ENCODE measurements at regions not wholly inside any gene's neighbourhood (a gene's known extent, or its start where the extent isn't known, plus 50 kb on each side); places are given as distances from the start of the nearest gene placed in this dataset.
"Not testable (repeated sequence)": the region's sequence is repeated elsewhere in the genome, so short reads cannot be mapped to it uniquely, and the experiment has no call there.

DNA sequence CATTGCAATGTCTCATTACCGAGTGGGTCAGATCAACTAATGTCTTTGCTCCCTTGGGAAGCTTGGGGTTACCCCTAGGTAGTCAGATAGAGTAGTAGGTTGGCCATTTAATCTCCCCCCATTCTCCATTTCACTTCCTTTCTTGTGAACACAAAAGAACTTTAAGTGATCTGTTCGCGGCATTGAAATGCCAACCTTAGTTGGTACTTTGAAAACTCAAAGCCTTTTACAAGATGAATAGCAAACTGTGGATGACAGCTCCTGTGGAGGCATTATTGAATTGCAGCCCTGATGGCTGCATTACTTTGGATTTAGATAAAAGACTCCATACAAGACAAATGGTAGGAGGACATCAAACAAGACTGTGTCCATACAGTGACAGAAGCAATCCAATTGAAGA, 469.1 kb downstream of the GBA3 start:
- DNase-seq: no peak

DNA sequence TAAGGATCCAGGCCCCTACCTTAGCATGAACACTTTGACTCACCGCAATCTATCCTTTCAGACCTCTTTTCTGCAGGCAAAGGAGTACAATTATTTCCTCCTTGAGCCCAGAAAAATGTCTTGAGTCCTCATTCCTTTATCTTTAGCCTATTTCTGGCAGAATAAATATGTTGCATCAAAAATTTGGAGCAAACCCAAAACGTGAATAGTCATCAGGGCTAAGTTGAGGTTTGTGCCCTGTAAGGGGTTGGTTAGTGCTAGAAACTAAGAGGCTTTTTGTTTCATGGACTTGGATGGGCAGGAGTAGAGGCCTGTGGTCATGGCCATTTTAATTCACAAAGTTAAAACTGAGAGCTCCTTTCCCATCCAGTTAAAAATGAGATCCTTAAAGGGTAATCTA, 460.3 kb downstream of the GBA3 start:
- no peak for DNase-seq

DNA sequence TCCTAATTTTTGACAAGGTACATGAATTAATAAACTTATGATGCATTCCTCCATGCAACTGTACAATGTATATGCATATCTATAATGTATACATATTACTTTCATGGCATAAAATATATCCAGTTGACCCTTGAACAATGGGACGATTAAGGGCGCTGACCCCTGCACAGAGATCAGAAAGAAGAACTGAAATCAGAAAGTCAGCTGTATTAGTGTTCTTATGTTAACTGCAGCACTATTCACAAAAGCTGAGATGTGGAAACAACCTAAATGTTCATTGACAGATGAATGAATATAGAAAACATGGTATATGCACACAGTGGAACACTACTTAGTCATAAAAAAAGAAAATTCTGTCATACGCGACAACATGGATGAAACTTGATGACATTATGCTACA, 457.1 kb downstream of the GBA3 start:
- no peak for DNase-seq

DNA sequence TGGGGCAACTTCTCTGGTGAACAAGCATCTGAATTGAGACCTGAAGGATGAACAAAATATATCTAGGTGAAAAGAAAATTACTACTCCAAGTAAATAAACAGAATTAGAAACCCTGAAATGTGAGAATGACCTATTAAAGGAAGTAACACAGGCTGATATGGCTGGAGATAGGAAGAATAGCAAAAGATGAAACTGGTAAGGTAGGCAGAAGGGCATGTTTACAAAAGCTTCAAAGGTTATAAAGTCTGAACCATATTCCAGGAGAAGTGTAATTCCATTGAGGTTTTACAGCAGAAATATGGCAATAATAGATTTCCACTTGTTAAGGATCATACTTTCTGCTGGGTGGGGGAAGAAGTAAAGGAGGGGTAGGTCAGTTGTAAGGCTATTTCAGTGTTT, 452.0 kb downstream of the GBA3 start:
- DNase-seq: no peak

DNA sequence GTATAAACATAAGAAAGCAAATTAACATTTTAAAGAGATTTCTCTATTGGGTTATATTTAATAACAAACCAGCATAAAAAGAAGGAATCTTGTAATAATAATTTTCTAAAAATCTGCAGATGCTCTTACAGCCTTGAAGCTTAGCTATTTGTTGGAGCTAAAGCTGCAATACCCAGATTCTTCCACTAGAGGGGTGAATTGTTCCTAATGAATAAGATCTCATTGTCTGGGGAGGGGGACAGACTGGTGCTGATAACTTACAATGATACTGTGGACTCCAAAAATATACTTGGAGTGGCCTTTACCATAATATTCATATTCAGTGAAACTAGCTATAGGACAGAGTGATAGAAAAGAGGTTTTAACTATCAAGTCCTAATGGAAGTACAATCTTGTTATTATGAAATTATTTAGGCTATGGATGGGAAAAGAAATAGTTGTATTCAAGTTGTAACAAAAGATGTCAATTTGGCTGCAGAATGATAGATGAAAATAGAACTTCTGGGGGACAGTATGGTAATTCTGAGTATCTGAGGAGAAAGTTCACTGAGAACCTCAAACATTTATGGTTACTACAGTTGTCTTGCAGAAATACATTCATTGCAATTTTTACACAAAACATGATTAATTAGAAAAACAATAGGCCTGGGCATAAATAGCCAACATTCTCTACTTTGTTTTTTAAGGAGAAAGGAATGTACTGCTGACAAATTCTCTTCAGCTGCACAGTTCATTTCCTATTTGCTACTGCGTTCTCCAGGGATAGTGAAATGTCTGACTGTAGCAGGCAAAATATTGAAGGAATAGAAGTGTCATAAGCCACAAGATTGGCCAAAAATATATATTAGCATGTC, 443.3 kb downstream of the GBA3 start:
- DNase-seq: peak; percentile 60

DNA sequence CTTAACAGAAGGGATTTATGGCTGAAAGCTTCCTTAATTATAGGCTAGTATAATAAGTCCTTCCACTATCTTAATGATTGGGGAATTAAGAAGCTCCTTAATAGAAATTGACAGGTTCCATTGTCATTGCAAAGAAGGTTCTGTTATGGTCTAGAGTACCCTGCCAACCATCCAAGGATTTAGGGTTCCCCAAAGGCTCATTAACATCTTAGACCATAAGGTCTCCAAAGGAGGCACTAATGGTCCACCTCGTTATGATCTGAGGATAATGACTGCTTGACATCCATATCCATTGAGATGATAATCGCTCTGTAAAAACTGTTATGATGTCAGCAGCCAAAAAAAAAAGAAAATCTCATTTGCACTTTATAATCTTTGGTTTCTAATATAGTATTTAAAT, 441.6 kb downstream of the GBA3 start:
- DNase-seq: no peak

DNA sequence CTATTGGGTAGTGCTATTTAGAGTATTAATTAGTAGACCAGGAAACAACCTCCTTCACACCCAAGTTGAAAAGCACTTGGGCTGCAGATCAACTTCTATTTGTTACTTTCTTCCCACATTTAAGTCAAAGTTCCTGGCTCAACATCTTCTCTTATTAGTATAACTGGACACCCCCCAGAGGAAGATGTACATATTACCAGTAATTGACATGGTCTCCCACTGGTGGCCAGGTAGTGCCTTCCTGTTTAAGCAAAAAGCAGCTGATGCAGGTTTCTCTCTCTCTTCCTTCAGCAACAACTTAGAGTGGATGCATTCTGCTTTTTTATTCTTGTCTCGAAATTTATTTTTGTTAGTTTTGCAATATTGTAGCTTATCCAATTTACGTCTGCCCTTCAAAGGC, 438.1 kb downstream of the GBA3 start:
- no peak for DNase-seq

DNA sequence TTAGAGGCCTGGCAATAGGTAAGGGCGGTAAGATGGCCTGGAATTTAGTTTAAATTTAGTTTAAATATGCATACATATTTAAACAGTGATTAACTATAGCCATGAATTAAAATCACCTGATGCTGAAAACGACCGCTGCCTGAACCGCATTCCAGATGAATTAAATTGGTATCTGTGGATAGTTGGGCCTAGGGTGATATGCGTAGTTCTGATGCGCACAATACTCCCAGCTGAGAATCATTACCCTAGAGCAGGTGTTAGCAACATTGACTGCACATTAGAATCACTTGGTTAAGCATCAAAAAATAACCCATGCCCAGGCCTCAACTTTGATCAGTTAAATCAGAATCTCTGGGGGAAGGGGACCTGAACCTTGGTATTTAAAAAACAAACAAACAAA, 432.4 kb downstream of the GBA3 start:
- no peak for DNase-seq

DNA sequence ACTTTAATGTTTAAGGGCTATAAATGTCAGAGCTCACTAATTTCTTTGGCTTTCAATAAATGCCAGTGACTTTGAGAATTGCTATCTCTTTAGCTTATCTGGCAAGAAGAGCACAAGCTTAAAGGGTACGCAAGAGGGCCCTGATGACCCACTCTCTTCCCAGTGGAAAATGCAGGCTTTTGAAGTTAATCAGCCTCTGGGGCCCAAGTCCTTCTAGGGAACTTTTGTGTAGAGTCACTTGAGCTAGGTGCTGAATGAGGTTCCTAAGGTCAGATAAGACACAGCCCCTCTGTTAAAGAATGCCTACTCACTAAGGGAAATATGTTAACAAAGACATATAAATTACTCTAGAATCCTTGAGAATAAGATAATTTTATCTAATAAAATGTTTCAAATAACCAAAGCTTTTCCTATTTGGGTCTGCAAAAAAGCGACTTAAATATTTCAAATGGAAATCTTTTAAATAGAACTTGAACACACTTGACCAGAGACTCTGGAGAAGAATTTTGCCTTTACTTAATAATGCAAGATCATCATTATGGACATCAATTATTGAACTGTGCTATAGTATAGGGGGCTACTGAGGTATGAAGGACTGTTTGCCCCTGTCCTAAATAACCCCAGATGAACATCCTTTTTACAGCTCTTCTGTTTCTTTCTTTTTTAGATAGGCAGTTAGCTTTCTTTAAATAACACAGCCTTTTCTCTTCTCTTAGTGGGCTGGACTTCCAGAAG, 430.1 kb downstream of the GBA3 start:
- no peak for DNase-seq

DNA sequence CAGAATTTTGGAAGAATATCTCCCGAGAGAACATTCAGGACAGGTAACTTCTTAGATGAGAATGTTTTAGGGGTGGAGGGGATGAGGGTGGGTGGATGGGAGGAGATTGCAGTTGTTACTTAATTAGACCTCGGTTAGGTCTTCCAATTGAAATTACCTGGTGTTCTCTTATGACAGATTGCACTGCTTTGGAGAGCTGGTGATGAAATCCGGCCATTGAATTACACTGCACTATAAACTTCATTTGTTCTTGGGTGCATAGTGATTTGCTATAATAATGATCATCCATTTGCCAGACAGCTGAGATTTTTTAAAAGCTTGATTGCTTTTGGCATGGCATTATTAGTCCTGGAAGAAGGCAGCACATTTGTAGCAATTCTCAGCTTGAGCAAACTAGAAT, 427.6 kb downstream of the GBA3 start:
- DNase-seq: no peak

DNA sequence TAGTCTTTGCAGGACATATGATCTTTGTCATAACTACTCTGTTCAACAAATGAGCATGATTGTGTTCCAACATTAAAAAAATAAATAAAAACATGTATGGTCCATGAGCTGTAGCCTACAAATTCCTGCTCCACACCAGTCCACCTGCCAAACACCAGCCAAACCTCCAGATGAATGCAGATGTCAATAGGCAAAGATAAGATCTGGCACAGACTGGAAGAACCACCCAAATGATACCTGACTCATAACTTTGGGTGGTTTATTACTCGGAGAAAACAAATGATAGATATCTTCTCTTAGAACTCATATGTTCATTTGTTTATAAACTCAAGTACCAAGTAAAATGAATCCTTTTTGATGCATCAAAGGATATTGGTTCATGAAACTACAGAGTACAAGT, 425.1 kb downstream of the GBA3 start:
- no peak for DNase-seq

DNA sequence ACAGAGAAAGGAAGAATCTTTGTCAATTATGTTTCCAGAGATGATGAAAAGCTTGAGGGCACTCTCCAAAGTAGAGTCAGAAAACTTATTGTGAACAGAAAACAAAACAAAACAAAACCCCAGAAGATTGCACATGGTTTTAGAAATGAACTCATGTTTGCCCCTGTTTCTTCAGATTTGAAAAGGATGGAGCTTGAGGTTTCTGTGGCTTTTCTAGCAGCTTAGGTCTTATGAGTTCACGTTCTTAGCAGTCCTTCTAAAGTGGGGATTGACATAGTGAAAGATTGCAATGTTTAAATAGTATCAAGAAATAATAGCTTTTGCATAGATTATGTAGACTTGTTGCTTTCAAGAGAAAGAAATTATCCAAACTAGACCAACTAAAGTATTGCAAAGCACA, 421.8 kb downstream of the GBA3 start:
- no peak for DNase-seq

DNA sequence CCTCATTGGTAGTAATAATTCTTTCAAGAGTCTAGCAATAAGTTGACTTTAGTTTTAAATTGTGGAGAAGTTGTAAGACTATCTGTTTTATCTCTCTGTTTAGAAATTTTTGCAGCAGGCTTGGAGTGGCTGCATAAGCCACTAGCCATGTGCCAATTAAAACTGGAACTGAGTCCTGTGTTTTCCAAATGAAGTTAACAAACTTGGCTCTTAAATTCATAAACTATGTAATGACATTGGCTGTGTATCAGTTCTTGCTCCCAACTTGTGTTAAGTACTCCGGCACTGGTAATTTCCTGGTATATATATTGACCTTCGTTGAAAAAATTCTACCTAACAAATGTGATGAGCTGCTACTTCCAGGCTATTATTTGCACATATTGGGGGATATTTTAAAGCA, 420.4 kb downstream of the GBA3 start:
- no peak for DNase-seq

DNA sequence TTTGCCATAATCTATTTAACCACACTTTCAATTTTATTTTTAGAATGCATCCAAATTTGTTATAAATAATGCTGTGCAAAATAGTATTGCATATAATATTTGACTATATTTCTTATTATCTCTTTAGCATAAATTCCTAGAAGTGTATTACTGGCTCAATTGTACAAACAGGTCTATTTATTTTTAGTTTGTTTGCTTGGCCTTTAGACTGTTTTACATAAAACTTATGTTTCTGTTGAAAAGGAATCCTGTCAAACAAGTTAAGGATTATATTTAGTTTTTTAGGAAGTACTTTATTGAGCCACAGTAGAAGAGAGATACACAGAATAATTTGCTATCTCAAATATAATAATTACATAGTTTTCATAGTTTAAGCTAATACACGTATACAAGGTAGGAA, 413.8 kb downstream of the GBA3 start:
- DNase-seq: no peak

DNA sequence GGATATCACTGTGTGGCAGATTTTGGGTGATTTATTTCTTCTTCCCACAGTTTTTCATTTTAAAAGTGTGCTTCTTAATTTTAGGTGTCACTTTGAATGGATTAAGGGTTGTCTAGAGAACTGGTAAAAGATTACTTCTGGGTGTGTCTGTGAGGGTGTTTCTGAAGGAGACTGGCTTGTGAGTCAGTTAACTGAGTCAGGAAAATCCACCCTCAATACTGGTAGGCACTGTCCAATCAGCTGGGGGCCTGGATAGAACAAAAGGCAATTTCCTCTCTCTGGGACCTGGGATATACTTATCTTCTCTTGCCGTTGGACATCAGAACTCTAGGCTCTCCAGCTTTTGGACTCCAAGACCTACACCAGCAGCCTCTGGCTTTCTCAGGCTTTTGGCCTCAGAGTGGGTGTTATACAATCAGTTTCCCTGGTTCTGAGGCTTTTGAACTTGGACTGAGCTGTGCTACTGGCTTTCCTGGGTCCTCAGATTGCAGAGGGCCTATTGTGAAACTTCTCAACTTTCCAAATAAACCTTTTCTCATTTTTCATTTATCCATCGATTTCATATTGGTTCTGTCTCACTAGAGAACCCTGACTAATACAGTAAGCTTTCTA, 413.1 kb downstream of the GBA3 start:
- no peak for DNase-seq

DNA sequence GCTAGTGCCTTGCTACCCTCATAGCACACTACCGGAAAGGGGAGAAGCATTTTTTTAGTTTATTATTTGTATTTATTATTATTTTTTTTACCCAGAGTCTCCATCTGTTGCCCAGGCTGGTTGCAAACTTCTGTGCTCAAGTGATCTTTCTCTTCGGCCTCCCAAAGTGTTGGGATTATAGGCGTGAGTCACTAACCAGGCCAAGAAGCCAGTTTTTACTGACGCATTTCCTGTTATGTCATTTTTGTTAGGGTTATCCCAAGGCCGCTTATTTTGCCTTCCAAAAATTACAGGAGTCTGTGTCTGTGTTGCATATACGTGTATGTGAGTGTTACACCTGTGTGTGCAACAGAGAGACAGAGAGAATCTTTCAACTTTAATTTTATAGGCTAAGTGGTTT, 404.5 kb downstream of the GBA3 start:
- no peak for DNase-seq

DNA sequence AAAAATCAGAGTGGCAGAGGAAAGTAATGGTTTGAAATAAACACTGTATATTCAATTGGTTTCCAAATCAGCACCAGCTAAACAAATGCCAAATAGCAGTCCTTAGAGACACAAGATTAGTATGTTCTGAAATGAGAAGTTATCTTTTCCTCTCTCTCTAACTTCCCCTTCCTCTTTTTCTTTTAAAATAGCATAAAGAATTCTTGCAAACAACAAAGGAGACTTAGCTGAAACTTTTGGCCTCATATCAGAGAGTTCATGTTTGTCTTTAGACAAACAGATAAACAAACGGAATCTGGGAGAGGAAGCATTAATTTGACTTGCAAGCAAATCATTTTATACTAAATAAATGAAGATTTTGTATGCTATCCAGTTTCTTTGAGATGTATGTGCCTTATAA, 399.0 kb downstream of the GBA3 start:
- no peak for DNase-seq

DNA sequence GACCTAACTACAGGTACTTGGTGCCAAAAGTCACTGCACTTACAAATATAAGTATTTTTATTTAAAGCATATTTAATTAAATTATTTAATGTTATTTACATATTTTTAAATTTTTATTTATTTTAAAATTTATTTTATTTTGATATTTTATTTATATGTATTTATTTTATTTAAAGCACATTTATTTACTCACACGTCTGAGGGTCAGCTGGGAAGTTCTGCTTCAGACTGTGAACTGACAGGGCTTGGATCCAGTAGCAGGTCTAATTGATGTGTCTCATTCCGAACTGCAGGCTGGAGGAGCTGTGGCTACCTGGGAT, 392.5 kb downstream of the GBA3 start:
- DNase-seq: no peak

DNA sequence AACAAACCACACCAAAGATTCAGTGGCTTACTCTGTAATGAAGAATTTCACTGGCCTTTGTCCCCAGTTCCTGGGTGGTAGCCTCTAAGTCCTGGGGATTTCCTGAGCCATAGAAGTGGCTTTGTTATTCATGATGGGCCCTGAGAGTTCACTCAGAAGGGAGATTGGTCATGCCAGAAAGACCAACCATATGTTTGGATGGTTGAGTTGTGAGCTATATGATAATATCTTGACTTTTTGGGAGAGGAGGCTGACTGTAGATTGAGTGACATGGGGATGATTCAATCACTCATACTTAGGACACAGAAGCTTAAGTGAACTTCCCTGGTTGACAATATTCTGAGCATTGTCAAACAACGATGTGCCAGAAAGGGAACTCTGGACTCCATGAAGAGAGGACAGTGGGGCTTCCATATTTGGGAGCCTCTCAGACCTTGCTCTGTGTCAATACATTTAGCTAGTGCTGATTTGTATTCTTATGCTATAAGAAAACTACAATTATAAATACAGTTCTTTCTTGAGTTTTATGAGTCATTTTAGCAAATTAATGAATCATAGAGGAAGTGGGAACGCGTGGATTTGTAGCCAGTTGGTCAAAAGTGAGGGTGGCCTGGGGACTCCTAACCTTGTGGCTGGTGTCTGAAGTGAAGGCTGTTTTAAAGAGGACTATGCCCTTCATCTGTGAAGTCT, 392.0 kb downstream of the GBA3 start:
- DNase-seq: peak; percentile 32

DNA sequence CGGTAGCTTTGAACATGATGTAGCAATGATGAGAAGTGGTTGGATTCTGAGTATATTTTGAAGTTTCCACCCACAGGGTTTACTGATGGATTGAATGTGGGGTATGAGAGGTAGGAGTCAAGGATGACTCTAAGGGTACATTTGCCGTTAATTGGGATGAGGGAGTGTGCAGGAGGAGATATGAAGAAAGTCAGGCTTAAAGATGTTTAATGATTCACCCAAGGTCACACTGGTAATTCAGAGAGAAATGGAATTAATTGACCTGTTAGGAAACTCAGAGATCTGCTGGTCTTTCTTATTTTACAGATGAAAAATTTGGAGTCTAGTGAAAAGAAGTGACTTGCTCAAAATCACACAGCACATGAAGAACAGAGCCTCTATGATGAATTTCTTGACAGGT, 390.7 kb downstream of the GBA3 start:
- no peak for DNase-seq

DNA sequence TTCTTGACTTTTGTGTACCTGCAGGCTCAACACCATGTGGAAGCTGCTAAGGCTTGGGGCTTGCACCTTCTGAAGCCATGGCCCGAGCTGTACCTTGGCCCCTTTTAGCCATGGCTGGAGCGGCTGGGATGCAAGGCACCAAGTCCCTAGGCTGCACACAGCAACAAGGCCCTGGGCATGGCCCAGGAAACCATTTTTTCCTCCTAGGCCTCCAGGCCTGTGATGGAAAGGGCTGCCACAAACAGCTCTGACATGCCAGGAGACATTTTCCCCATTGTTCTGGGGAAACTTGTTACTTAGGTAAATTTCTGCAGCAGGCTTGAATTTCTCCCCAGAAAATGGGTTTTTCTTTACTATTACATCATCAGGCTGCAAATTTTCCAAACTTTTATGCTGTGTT, 387.4 kb downstream of the GBA3 start:
- not testable (repeated sequence) for DNase-seq

DNA sequence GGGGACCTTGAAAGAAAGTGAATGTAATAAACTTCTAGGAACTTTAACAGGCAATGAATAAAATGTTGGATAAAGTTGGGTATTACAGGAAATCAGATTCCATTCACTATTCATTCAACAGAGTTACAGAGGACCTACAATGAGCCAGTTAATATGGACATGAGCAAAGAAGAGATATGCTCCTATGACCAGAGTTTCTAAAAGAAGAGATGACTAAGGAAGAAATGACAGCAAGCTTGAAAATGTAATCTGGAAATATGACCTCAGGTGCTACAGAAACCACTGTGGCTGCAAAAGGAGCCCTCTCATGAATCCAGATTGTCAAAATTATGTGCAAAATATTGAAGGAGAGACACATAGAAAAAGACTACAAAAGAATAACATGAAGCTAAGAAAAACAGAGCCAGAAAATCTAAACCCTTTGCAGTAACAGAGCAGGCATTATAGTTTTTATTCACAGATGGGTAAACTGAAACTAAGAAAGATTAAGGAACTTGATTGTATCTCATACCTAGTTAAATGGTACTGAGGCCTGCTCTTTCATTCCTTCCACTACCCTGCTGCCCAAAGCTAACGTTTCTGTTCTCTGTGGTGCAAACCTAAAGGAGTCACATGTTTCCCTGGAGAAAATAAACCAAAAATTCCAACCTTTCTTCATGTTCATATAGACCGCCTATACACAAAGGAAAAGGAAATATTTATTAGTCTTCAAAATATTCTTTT, 378.3 kb downstream of the GBA3 start:
- no peak for DNase-seq

DNA sequence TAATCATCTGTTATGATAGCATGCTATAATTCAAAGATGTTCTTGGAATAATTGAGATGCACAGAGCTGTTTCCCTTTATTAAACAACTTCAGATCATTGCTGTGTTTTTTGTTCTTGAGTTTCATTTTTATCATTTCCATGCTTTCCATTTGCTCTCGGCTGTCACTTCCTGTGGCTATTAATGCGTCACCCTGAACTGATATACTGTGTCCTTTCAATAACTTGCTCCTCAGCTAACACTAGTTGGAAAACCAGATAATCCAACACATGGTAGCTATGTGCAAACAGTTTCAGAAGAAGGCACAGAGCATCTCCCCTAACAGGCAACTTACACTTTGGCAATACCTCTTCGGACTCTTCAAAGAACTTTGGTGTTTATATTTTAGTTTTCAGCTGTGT, 376.0 kb downstream of the GBA3 start:
- no peak for DNase-seq
